ENCODE measurements at regions not wholly inside any gene's neighbourhood (a gene's known extent, or its start where the extent isn't known, plus 50 kb on each side); places are given as distances from the start of the nearest gene placed in this dataset.
"Not testable (repeated sequence)": the region's sequence is repeated elsewhere in the genome, so short reads cannot be mapped to it uniquely, and the experiment has no call there.

DNA sequence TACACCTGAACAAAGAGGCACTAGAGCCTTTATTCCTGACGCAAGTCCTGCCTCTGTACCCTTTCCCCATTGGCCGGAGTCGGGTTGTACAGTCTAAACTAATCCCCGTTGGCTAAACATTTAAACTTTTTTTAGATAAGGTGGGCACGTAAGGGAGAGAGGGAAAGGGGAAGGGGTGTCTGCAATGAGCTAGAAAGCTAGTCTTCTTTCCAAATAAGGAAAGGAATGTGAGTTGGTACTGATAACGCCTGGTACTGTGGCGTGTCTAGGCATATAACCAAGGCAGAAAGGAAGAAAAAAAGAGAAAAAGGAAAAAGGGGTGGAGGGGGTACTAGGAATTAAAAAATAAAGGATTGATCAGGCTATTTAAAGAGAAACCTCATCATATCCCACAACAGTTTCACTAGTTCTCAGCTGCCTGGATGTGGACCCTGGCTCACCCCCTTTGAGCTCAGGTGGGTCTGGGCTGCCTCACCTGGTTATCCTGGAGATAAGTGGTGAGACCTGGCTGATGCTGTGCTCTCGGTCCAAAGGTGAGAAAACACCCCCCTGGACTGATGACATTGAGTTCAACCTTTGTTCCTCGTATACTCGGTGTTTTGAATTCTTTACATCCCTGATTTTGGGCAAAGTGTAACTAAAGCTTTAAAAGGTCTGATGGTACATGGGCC lies 90.9 kb upstream of the EEF2KMT start:
- no peak for DNase-seq (ENCODE audit: low read depth in 4 of 4, low spot score in 3 of 4)

- DNase-seq (ENCODE audit: low read depth in 4 of 4, low spot score in 3 of 4) = no peak
Measured at GRCh38 chr16:5187402-5187952, 89.9 kb upstream of the EEF2KMT start.

DNA sequence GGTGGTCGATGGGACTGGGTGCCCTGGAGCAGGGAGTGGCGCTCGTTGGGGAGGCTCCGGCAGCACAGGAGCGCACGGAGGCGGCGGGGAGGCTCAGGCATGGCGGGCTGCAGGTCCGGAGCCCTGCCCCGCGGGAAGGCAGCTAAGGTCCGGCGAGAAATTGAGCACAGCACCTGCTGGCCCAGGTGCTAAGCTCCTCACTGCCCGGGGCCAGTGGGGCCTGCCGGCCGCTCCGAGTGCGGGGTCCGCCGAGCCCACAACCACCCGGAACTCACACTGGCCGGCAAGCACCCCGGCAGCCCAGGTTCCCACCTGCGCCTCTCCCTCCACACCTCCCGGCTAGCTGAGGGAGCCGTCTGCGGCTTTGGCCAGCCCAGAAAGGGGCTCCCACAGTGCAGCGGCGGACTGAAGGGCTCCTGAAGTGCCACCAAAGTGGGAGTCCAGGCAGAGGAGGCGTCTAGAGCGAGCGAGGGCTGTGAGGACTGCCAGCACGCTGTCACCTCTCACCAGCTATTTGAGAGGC lies 88.8 kb upstream of the EEF2KMT start:
- no peak for DNase-seq (ENCODE audit: low read depth in 4 of 4, low spot score in 3 of 4)

DNA sequence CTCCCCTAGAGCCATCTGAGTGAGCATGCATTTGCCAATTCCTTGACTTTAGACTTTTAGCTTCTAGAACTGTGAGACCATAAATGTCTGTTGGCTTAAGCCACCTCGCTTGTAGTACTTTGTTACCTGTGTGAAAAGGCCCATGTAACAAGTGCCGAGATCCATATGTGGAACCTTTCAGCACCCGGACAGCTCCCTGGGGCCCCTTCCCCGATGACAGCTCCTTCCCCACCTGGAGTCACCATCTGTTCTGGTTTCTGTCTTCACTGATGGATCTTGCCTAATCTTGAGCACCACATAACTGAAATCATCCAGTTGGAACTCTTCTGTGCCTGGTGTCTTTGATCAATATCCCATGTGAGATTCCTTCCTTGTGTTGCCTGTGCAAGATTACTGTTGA lies 78.9 kb upstream of the EEF2KMT start:
- peak in 1 of 4 donors; percentile 4 for DNase-seq (ENCODE audit: low read depth in 4 of 4, low spot score in 3 of 4)

GRCh38 chr16:5175266-5175665 lies 77.7 kb upstream of the EEF2KMT start:
- no peak for DNase-seq (ENCODE audit: low read depth in 4 of 4, low spot score in 3 of 4)

DNA sequence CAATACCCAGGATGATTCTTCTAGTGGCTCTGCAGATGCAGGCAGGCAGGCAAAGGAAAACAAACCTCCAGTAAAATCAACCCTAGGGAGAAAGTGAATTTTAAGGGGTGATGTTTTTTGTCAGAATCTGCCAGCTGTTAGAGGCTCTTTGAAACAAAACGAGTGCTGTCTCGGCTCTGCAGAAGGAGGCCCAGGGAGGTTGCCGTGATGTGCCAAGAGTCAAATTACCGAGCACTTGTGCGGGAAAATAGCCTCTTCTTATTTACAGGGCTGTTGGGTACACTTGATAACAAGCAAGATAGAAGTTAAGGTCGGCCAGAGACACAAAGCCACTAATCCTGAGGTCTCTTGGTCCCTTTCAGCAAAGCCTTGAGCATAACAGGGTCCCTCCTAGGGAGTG lies 68.9 kb upstream of the EEF2KMT start:
- no peak for DNase-seq (ENCODE audit: low read depth in 4 of 4, low spot score in 3 of 4)

GRCh38 chr16:5165429-5165828 lies 67.8 kb upstream of the EEF2KMT start:
- not testable (repeated sequence) for DNase-seq (ENCODE audit: low read depth in 4 of 4, low spot score in 3 of 4)

GRCh38 chr16:5162801-5163200 lies 65.2 kb upstream of the EEF2KMT start:
- not testable (repeated sequence) for DNase-seq (ENCODE audit: low read depth in 4 of 4, low spot score in 3 of 4)

DNA sequence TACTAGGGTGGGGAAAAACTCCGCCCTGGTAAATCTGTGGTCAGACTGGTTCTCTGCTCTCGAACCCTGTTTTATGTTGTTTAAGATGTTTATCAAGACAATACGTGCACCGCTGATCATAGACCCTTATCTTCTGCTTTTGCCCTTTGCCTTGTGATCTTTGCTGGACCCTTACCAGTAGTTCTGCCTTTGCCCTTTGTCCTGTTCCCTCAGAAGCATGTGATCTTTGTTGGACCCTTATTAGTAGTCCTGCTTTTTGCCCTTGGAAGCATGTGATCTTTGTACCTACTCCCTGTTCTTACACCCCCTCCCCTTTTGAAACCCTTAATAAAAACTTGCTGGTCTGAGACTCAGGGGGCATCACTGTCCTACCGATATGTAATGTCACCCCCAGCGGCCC lies 64.3 kb upstream of the EEF2KMT start:
- not testable (repeated sequence) for DNase-seq (ENCODE audit: low read depth in 4 of 4, low spot score in 3 of 4)

GRCh38 chr16:5160010-5160409 lies 62.4 kb upstream of the EEF2KMT start:
- not testable (repeated sequence) for DNase-seq (ENCODE audit: low read depth in 4 of 4, low spot score in 3 of 4)

- not testable (repeated sequence) for DNase-seq (ENCODE audit: low read depth in 4 of 4, low spot score in 3 of 4)
Measured at GRCh38 chr16:5159537-5159936, 61.9 kb upstream of the EEF2KMT start.

- DNase-seq (ENCODE audit: low read depth in 4 of 4, low spot score in 3 of 4) = no peak
Measured at GRCh38 chr16:5158494-5158893, 60.9 kb upstream of the EEF2KMT start.

GRCh38 chr16:5156486-5156885 lies 58.9 kb upstream of the EEF2KMT start:
- not testable (repeated sequence) for DNase-seq (ENCODE audit: low read depth in 4 of 4, low spot score in 3 of 4)

- not testable (repeated sequence) for DNase-seq (ENCODE audit: low read depth in 4 of 4, low spot score in 3 of 4)
Measured at GRCh38 chr16:5154006-5154405, 56.4 kb upstream of the EEF2KMT start.

- DNase-seq (ENCODE audit: low read depth in 4 of 4, low spot score in 3 of 4) = not testable (repeated sequence)
Measured at GRCh38 chr16:5151409-5151808, 53.8 kb upstream of the EEF2KMT start.
